Putamen (tissue), 1 donor: ENCODE measurements at regions not wholly inside any gene's neighbourhood (a gene's known extent, or its start where the extent isn't known, plus 50 kb on each side); places are given as distances from the start of the nearest gene placed in this dataset.
"Not testable (repeated sequence)": the region's sequence is repeated elsewhere in the genome, so short reads cannot be mapped to it uniquely, and the experiment has no call there.

Experiments used
- DNase-seq: peaks from one replicate; pipeline ENCODE4 v3.0.0-alpha.2; 2016; ENCODE audit warnings: low spot score

- DNase-seq, result no peak
Observed at GRCh38 chr6:6412700-6413099, 92.2 kb upstream of the F13A1 start.

- no peak for DNase-seq
Observed at GRCh38 chr6:6414931-6415330, 94.5 kb upstream of the F13A1 start.

GRCh38 chr6:6417475-6417874 is 97.0 kb upstream of the F13A1 start:
- DNase-seq, result no peak

- no peak for DNase-seq
Observed at GRCh38 chr6:6418421-6418820, 98.0 kb upstream of the F13A1 start.

GRCh38 chr6:6420107-6420506 is 99.6 kb upstream of the F13A1 start:
- no peak for DNase-seq

- no peak for DNase-seq
Observed at GRCh38 chr6:6434151-6434550, 113.7 kb upstream of the F13A1 start.

- DNase-seq, result no peak
Observed at GRCh38 chr6:6434723-6435122, 114.3 kb upstream of the F13A1 start.

- DNase-seq, result no peak
Observed at GRCh38 chr6:6436366-6436765, 115.9 kb upstream of the F13A1 start.

- DNase-seq, result no peak
Observed at GRCh38 chr6:6436946-6437345, 116.5 kb upstream of the F13A1 start.

GRCh38 chr6:6438286-6438685 is 117.8 kb upstream of the F13A1 start:
- DNase-seq, result peak; percentile 60

GRCh38 chr6:6439778-6440177 is 119.3 kb upstream of the F13A1 start:
- no peak for DNase-seq

- no peak for DNase-seq
Observed at GRCh38 chr6:6452002-6452401, 131.5 kb upstream of the F13A1 start.

- no peak for DNase-seq
Observed at GRCh38 chr6:6453186-6453585, 132.7 kb upstream of the F13A1 start.

- no peak for DNase-seq
Observed at GRCh38 chr6:6455272-6455671, 133.2 kb upstream of the LY86 start.

- no peak for DNase-seq
Observed at GRCh38 chr6:6458172-6458571, 130.3 kb upstream of the LY86 start.

- not testable (repeated sequence) for DNase-seq
Observed at GRCh38 chr6:6459963-6460362, 128.6 kb upstream of the LY86 start.

- no peak for DNase-seq
Observed at GRCh38 chr6:6460416-6460815, 128.1 kb upstream of the LY86 start.

GRCh38 chr6:6461138-6461537 is 127.4 kb upstream of the LY86 start:
- no peak for DNase-seq

- peak; percentile 65 for DNase-seq
Observed at GRCh38 chr6:6466967-6467761, 121.4 kb upstream of the LY86 start.

GRCh38 chr6:6469074-6469473 is 119.4 kb upstream of the LY86 start:
- DNase-seq, result no peak

- no peak for DNase-seq
Observed at GRCh38 chr6:6470123-6470522, 118.4 kb upstream of the LY86 start.

GRCh38 chr6:6471276-6471675 is 117.2 kb upstream of the LY86 start:
- no peak for DNase-seq

GRCh38 chr6:6474170-6474920 is 114.2 kb upstream of the LY86 start:
- DNase-seq, result no peak

GRCh38 chr6:6479785-6480184 is 108.7 kb upstream of the LY86 start:
- no peak for DNase-seq
